ENCODE measurements at regions not wholly inside any gene's neighbourhood (a gene's known extent, or its start where the extent isn't known, plus 50 kb on each side); places are given as distances from the start of the nearest gene placed in this dataset.

DNA sequence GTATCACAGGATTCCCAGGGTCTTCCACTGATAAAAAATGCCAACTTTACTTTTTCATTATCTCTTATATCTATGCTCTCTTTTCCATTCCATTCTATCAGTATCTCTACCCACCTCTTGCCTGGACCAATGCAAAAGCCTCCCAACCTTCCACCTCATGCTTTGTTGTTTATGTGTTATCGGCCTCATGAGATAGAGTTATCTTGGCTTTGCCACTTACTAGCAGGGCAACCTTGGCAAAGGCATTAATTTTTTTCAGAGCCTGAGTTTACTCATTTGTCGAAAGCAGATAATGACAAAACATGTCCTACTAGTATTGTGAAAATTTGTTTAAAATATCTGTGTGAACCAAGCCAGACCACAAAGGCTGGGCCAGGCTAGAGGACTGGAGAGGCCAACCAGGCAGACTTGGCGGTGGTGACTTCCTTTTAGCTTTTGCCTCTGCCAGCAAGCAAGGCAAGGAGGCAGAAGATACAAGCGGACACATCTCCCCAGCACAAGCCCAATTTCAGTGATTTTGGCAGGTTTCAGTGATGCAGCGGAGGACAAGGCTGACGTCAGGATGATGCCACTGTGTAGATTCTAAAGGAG lies 106.9 kb downstream of the ADAMTS15 start:
- Histone ChIP-seq H3K4me3 (ENCODE audit: control extremely low read depth in 1 of 5, extremely low read depth in 1 of 5, insufficient read depth in 1 of 5, low read depth in 2 of 5, low read length in 4 of 5) (no peak overlapping the region), H4K20me1 (ENCODE audit: control insufficient read depth, insufficient read depth, low read length, poor library complexity, severe bottlenecking) (no peaks in the 10 kb centered on the region), H3K27ac (ENCODE audit: low read length in 2 of 2) (no peak overlapping the region), H3K9ac (ENCODE audit: low read length) (no peak overlapping the region), H3K27me3 (replicated peaks in 1 of 4; ENCODE audit: control extremely low read depth in 1 of 4, control insufficient read depth in 3 of 4, insufficient read depth in 4 of 4, low read length in 3 of 4) (no peaks in the 10 kb centered on the region), H3K4me1 (ENCODE audit: control insufficient read depth in 2 of 2, insufficient read depth in 2 of 2, low read length in 2 of 2) (no peaks in the 10 kb centered on the region), H2AFZ (ENCODE audit: insufficient read depth, low read depth, low read length, poor library complexity, severe bottlenecking) (no peak overlapping the region), H3K9me3 (ENCODE audit: control extremely low read depth in 1 of 3, control insufficient read depth in 2 of 3, insufficient read depth in 1 of 3, low read length in 2 of 3) (no peaks in the 10 kb centered on the region), H3K4me2 (replicated peaks; ENCODE audit: low read depth, low read length, poor library complexity, severe bottlenecking) (no peak overlapping the region), H3K79me2 (ENCODE audit: control insufficient read depth, insufficient read depth, low read length) (no peaks in the 10 kb centered on the region), H3K36me3 (replicated peaks in 1 of 2; ENCODE audit: control extremely low read depth in 1 of 2, control insufficient read depth in 1 of 2, extremely low read depth in 1 of 2, insufficient read depth in 2 of 2, low read length in 1 of 2) (no peaks in the 10 kb centered on the region)
- intact Hi-C loops (cut with micrococcal nuclease): no loop called here
- no peaks in the 10 kb centered on the region for H3K9me3 Mint-ChIP-seq (ENCODE audit: insufficient read depth)
- H3K4me3 Mint-ChIP-seq: no peak overlapping the region
- POLR2A ChIA-PET: no interaction called here
- WGBS (ENCODE audit: insufficient coverage): 92% methylated on average over 2 of the region's 6 CpGs
- H3K4me1 Mint-ChIP-seq: no peaks in the 10 kb centered on the region
- ATAC-seq (ENCODE audit: low read depth) (no peak), DNase-seq (no peak)
- H3K27me3 Mint-ChIP-seq: peaks cover 8% of the 10 kb centered on the region
- TF ChIP-seq, protein P1, sequence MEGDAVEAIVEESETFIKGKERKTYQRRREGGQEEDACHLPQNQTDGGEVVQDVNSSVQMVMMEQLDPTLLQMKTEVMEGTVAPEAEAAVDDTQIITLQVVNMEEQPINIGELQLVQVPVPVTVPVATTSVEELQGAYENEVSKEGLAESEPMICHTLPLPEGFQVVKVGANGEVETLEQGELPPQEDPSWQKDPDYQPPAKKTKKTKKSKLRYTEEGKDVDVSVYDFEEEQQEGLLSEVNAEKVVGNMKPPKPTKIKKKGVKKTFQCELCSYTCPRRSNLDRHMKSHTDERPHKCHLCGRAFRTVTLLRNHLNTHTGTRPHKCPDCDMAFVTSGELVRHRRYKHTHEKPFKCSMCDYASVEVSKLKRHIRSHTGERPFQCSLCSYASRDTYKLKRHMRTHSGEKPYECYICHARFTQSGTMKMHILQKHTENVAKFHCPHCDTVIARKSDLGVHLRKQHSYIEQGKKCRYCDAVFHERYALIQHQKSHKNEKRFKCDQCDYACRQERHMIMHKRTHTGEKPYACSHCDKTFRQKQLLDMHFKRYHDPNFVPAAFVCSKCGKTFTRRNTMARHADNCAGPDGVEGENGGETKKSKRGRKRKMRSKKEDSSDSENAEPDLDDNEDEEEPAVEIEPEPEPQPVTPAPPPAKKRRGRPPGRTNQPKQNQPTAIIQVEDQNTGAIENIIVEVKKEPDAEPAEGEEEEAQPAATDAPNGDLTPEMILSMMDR (IDR thresholded peaks at IDR 0.05): no peak
- no peak for TF ChIP-seq EZH2 (IDR thresholded peaks at IDR 0.05; ENCODE audit: borderline replicate concordance, insufficient read depth, low read depth, low read length, poor library complexity, severe bottlenecking)
- CTCF ChIA-PET: no interaction called here
- no peak overlapping the region for H3K27ac Mint-ChIP-seq

DNA sequence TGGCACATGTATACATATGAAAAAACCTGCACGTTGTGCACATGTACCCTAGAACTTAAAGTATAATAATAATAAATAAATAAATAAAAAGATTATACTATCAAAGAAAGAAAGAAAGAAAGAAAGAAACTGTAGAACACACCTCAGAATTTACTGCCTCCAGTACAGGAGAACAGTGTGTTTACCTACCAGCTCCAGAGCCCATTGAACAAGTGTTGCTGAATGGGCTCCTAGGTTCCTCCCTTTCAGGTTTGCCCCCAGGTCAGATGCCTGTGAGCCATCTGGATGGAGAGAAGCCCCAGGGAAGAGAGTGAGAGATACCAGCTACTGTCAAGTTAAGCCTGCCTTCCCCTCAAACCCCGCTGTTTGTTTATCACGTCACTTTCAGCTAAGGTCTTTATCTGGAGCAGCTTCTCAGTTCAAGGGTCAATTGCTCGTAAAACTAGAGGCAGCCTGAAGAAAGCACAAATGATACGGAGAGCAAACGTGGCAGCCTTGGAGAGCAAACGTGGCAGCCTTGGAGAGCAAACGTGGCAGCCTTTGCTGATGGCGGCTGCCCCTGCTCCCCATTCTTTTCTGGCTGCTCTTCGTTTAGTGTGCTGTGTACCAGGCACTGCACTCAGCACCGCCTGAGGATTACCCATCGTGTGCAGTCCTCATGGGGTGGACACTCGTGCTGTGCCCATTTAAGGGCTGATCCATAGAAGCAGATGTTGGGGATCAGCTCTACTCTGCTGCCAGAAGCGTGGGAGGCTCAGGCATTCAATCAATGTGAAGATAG lies 111.7 kb downstream of the ADAMTS15 start:
- Histone ChIP-seq H3K27me3 (replicated peaks in 1 of 4; ENCODE audit: control extremely low read depth in 1 of 4, control insufficient read depth in 3 of 4, insufficient read depth in 4 of 4, low read length in 3 of 4) (no peaks in the 10 kb centered on the region), H3K36me3 (replicated peaks in 1 of 2; ENCODE audit: control extremely low read depth in 1 of 2, control insufficient read depth in 1 of 2, extremely low read depth in 1 of 2, insufficient read depth in 2 of 2, low read length in 1 of 2) (no peaks in the 10 kb centered on the region), H3K4me1 (ENCODE audit: control insufficient read depth in 2 of 2, insufficient read depth in 2 of 2, low read length in 2 of 2) (no peaks in the 10 kb centered on the region), H3K9ac (ENCODE audit: low read length) (no peak overlapping the region), H3K4me2 (replicated peaks; ENCODE audit: low read depth, low read length, poor library complexity, severe bottlenecking) (no peak overlapping the region), H3K27ac (ENCODE audit: low read length in 2 of 2) (no peak overlapping the region), H4K20me1 (ENCODE audit: control insufficient read depth, insufficient read depth, low read length, poor library complexity, severe bottlenecking) (no peaks in the 10 kb centered on the region), H2AFZ (ENCODE audit: insufficient read depth, low read depth, low read length, poor library complexity, severe bottlenecking) (no peak overlapping the region), H3K4me3 (ENCODE audit: control extremely low read depth in 1 of 5, extremely low read depth in 1 of 5, insufficient read depth in 1 of 5, low read depth in 2 of 5, low read length in 4 of 5) (no peak overlapping the region), H3K9me3 (ENCODE audit: control extremely low read depth in 1 of 3, control insufficient read depth in 2 of 3, insufficient read depth in 1 of 3, low read length in 2 of 3) (peaks cover 0 to 2% (median 0%) of the 10 kb centered on the region in 3 donors), H3K79me2 (ENCODE audit: control insufficient read depth, insufficient read depth, low read length) (no peaks in the 10 kb centered on the region)
- intact Hi-C loops (cut with micrococcal nuclease): no loop called here
- CTCF ChIA-PET: no interaction called here
- Mint-ChIP-seq H3K27ac (no peak overlapping the region), H3K9me3 (ENCODE audit: insufficient read depth) (no peaks in the 10 kb centered on the region), H3K27me3 (peaks cover 2% of the 10 kb centered on the region), H3K4me1 (no peaks in the 10 kb centered on the region), H3K4me3 (no peak overlapping the region)
- 89% methylated on average over 11 of the region's 14 CpGs for WGBS (ENCODE audit: insufficient coverage)
- TF ChIP-seq, protein P1 (IDR thresholded peaks at IDR 0.05): no peak
- no peak for TF ChIP-seq EZH2 (IDR thresholded peaks at IDR 0.05; ENCODE audit: borderline replicate concordance, insufficient read depth, low read depth, low read length, poor library complexity, severe bottlenecking)
- no peak for DNase-seq
- ATAC-seq (ENCODE audit: low read depth): no peak
- POLR2A ChIA-PET: no interaction called here

Measured in B cell (primary cell).